ENCODE measurements at regions not wholly inside any gene's neighbourhood (a gene's known extent, or its start where the extent isn't known, plus 50 kb on each side); places are given as distances from the start of the nearest gene placed in this dataset.
A peak's percentile ranks its signal among the peaks of the same experiment; 100 is the strongest.
"Not testable (repeated sequence)": the region's sequence is repeated elsewhere in the genome, so short reads cannot be mapped to it uniquely, and the experiment has no call there.

DNA sequence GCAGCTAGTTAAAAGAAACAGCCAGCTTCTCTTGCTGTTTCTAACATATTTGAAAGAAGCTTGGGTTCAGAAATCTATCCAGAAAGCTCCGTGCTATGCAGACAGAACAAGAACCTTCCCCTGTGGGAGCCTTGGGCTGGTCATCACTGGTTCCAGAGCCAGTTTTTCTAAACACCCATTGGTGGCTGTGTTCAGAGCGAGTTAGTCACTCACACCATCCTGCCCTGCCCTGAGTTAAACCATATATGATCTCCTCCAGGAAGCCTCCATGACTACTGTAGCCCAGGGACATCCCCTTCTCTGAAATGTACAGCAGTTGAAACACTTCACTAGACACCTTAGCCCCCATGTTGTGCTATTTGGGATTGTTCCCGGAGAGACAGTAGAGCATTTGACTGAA lies 200.8 kb upstream of the SGCG start:
- no peak for DNase-seq (ENCODE audit: low read depth)

DNA sequence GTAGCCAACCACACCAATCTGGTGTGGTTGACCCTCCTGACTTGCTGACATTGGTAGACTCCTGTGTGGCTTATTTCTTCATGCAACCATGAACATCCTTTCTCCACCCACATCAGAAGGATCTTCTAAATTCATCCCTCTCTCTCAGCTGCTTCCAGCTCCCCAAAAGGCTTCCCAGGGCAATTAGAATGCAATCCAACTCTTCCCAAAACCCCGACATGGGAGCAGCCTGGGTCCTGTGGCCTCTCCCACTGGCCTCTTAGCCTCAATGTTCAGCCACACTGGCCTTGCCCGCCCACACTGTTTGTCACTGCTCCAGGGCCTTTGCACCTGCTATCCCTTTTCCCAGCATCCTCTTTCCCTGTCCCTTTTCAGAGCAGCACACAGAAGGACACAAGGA lies 199.8 kb upstream of the SGCG start:
- no peak for DNase-seq (ENCODE audit: low read depth)

DNA sequence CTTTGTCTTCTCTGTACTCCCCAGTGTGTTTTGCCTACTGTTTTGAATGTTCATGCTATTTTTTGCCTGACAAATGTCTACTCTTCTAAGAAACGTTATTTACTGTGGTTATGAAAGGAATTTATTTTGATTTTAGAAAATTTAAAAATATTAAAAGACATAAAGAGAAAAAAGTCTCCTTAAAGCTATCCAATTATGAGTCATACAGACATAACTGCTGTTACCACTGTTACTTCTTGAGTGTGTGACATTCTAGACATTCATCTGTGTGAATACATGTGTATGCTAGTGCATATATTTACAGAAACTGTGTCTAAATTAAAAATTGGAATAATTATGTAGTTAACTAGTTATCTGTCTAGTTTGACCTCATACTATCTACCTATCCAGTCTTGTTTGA lies 187.6 kb upstream of the SGCG start:
- no peak for DNase-seq (ENCODE audit: low read depth)

DNA sequence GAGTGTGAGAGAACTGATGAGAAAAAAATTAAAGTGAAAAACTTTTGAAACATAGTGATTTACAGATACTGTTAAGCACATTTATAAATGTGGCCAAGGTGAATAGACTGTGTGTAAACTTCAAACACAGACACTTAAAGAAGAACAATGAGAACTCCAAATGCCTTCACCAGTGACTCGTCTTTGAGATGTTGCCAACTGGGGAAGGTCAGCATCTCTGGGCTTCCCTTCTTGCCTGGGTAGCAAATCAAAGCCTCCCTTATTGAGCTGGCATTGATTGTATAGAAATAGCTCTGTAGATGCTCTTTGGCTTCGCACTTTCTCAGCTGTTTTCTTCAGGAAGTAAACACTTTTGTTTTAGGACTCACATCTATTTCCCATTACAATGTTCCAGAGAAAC lies 177.3 kb upstream of the SGCG start:
- no peak for DNase-seq (ENCODE audit: low read depth)

DNA sequence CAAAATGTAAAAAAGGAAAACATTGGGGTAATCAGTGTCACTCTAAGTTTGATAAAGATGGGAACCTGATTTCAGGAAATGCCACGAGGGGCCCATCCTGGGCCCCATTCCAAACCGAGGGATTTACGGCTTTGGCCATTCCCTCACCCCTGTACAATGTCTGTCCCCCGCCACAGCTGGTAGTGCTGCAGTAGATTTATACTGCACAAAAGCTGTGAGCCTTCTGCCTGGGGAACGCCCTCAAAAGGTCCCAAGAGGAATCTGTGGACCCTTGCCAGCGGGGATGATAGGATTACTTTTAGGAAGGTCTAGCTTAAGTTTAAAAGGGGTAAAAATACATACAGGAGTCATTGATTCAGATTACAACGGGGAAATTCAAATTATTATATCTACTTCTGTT lies 173.4 kb upstream of the SGCG start:
- DNase-seq (ENCODE audit: low read depth), result no peak

DNA sequence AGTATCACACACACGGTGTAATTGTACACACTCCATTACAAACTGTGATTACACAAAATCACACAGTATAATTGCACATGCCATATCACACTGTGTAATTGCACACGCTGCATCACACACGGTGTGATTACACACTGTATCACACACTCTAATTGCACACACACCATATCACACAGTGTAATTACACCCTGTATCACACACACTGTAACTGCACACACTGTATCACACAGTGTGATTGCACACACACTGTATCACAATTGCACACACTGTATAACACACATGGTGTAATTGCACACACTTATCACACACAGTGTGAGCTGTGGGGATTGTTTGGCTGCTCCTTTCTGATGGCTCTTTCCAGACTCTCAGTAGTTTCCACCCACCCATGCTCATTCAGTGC lies 162.6 kb upstream of the SGCG start:
- DNase-seq (ENCODE audit: low read depth), result no peak

DNA sequence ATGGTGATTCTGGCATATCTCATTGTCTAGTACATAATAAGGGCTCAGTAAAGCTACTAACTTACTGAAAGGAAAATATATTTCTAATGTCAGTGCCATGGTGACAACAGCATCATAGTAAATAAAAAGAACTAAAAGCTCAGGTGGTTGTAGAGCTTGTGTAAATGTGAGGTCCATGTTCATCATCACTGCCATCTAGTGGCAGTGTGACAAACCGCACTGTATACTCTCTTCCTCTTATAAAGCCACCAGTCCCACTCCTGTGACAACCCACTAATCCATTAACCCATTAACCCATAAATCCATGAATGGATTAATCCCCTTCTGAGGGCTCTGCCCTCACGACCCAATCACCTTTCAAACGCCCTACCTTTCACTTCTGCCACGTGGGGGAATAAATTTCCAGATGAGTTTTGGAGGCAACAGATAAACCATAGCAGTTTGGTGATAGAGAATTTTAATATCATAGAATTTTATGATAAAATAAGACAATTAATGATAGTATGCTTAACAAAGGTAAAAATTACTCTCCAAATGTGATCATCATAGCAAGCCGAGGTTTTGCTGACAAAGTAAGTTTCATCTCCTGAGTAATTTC lies 160.4 kb upstream of the SGCG start:
- DNase-seq (ENCODE audit: low read depth), result peak; percentile 25

DNA sequence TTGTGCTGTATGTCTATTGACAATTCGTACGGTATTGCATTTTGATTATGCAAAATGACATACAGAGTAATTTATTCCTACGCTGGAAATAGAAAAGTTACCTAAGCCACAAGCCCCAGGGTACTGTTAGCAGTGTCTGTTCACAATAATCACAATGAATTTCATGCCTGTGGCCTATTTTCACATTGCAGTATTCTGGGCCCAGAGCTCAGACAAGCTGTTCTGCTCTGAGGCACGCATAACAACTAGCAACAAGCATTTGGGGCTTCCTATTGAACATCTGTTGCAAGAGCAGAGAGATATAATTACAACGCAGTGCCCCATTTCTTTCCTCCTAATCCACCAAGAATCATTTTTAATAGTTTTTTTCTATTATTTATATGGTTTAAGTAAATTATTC lies 158.9 kb upstream of the SGCG start:
- DNase-seq (ENCODE audit: low read depth), result no peak

DNA sequence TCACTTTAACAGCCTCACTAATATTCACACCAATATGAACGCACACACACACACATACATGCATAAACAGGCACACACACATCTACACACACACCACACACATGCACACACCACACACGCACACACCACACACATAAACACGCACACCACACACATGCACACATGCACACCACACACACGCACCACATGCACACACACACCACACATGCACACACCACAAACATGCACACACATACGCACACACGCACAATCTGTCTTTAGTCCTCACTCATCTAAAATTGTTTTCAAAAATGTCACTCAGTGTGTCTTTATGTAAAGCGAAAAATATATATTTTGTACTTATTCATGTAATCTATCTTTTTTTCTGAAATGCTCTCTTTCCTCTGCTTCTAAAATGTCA lies 158.1 kb upstream of the SGCG start:
- no peak for DNase-seq (ENCODE audit: low read depth)

DNA sequence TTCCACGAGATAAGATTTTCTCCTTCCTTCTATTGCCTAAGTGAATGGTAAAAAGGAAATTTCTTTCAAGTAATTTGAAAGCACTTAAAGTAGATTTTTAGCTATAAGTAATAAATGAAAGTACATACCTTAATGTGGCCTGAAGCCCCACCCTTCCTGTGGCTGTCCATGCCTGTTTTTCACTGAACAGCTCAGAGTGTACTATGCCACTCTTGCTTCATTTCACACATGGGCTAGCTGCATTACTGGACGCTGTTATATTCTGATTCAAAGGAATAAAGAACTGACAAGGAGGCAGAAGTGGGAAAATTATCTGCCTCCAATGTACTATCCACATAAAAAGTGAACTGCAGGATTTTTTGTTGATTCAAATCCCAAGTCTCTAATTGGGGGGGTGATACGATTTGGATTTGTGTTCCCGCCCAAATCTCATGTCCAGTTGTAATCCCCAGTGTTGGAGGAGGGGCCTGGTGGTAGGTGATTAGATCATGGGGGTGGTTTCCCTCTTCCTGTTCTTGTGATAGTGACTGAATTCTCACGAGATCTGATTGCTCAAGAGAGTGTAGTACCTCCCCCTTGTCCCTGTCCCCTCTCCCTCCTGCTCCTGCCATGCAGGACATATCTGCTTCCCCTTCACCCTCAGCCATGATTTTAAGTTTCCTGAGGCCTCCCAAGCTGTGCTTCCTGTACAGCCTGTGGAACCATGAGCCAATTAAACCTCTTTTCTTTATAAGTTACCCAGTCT lies 154.7 kb upstream of the SGCG start:
- DNase-seq (ENCODE audit: low read depth), result no peak

DNA sequence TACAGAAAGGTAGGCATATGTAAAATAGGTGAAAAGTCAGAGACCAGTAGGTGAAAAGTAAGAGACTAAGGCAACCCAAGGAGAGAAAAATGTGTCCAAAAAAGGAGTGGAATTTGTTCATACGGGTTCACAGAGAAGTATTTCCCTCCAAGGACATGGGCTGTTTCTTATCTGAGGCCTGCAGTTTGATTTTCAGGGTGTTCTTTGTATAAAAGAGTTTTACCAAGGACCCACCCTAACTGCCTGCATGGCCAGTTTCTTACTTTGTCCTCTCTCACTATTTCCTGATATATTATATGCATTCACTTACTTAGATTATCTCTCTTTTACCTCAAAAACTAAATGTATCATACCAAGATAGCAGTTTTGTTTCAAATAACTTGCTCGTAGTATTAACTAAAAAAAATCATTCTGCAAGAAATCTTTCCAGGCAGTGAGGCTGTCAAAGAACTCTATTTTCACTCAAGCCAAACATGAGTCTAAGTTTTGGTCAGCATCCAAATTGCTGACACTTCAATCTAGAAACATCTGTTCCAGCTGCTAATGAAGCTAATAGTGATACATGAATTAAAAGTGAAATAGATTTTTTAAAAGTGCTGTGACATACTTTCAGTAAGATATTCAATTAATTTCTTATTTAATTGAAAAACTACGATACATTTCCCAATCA lies 141.4 kb upstream of the SGCG start:
- no peak for DNase-seq (ENCODE audit: low read depth)

DNA sequence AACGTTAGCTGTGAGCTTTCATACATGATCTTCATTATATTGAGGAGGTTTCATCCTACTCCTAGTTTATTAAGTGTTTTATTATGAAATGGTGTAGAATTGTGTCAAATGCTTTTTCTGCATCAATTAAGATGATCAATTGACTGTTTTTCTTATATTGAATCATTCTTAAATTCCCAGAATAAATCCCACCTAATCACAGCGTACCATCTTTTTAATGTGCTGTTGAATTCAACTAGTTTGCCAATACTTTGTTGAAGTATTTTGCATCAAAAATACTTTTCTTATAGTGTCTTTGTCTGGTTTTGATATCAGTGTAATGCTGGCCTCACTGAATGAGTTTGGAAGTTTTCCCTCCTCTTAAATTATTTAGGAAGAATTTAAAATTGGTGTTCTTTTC lies 138.6 kb upstream of the SGCG start:
- no peak for DNase-seq (ENCODE audit: low read depth)

DNA sequence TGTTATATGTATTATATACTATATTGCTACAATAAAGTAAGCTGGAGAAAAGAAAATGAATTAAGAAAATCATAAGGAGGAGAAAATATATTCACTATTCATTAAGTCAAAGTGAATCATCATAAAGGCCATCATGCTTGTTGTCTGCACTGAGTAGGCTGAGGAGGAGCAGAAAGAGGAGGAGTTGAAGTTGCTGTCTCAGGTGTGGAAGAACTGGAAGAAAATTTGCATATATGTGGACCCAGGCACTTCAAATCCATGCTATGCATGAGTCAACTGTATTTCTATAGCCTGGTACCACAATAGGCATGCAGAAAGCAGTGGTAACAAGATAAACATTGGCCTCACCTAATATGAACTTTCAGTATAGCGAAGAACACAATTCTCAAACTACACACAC lies 135.9 kb upstream of the SGCG start:
- DNase-seq (ENCODE audit: low read depth), result no peak

DNA sequence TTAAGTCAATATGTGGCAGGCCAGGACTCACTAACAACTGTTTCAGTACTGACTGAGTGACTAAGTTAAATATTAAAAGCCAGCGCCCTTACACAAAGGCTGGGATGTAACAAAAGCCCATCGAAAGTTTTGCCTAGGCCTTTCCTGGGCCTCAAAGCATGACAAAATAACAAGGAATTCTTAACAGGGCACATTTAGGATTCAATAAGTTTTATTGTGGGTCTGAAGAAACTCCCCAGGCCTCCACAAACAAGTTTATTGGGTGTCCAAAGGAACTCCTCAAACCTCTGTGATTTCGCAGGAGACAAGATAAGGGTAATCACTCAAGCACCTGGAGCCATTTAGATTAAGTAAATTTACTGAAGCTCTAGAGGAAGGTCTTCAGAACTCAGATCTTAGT lies 130.7 kb upstream of the SGCG start:
- DNase-seq (ENCODE audit: low read depth), result no peak

DNA sequence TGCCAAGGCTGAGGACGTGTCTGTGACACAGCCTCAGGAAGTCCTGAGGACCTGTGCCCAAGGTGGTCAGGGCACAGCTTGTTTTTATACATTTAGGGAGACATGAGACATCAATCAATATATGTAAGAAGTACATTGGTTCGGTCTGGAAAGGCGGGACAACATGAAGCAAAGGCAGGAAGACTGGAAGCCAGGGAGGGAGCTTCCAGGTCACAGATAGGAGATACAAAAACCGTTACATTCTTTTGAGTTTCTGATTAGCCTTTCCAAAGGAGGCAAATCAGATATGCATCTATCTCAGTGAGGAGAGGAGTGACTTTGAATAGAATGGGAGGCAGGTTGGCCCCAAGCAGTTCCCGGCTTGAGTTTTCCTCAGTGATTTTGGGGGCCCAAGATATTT lies 127.1 kb upstream of the SGCG start:
- not testable (repeated sequence) for DNase-seq (ENCODE audit: low read depth)

DNA sequence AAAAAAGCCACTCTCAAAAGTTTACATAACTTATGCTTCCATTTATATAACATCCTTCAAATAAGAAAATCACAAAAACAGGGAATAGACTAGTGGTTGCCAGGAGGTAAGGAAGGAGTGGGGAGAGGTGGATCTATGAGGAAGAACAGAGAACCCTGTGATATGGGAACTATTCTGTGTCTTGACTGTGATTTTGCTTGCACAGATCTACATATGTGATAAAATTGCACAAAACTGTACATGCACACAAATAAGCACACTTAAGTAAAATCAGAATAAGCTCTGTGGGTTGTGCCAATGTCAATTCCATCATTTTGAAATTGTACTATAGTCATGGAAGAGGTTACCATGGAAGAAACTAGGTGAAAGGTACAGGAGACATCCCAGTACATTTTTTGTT lies 121.6 kb upstream of the SGCG start:
- DNase-seq (ENCODE audit: low read depth), result no peak

DNA sequence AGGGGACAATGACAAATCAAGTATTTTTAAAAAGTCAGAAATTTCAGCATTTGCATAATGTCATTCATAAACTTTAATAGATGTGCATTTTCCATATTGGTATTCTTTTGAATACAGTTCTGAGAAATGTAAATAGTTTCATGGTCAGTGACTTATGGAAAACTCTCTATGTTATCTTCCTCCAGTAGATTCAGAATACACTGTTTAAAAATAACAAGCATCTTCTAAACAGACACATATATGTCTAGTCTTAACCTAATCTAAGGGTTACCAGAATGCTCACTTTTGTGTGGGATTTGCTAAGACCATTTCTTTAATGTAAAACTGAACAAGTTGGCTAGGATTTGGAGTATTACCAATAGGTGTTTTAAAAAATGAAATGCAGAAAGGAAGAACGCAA lies 119.8 kb upstream of the SGCG start:
- no peak for DNase-seq (ENCODE audit: low read depth)

DNA sequence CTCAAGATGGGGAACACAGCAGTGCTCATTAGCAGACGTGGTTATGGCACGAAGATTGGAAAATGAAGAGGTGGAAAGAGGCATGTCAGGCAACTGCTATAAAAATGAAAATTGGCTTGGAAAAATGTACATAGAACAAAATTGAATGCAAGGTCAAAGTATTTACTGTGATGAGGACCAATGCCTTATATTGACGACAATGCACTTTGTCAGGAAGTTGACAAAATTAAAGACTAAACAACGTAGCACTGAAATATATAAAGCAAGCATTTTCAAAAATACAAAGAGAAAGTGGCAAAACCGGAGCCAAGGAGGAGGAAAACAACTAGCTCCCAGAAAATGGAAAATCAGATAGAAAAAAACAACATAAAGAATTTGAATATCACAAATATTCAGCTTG lies 113.7 kb upstream of the SGCG start:
- no peak for DNase-seq (ENCODE audit: low read depth)

DNA sequence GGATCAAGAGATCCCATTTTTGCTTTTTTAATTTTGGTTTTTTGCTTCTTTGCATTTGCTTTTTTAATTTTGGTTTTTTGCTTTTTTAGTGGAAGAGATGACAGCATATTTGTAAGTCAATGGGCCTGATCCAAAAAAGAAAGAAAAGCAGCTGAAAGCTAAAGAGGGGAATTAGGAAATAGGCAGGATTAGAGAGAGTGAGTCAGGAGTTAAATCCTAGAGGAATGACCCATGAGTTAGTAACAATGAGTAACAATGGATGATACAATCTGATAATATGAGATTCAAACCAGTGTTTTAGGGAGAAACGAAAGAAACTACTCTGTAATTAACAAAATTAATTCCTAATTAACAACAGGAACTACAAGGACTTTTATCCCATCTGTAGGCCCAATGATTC lies 111.2 kb upstream of the SGCG start:
- DNase-seq (ENCODE audit: low read depth), result peak; percentile 66

DNA sequence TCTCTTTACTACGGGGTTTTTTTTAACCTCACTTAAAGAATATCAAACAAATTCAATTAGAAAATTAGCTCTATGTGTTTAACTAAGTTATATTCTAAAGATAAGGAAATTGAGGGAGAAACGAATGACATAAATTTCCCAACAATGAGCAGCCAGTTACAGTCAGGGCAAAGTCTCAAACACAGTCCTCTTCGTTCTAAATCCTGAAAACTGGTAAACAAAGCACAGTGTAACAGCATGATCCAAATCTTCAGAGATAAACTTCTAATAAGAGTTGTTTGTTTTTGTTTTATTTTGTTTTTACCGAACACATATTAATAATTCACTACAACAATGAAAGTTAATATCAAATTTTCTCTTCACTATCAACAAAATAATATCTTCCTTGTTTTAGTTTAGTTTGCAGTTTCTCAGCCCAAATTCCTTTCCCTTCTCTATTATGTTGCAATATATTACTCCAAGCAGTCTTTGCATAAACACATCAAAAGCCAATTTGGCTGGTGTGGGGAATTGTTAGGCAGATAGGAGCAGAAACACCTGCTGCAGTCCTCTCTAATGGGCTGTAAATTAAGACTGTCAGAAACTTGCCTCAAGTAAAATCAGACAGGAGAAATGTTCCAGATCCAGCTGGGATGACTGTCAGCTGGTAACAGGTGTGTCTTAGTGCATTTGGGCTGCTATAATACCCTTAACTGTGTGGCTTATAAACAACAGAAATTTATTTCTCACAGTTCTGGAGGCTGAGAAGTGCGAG lies 106.5 kb upstream of the SGCG start:
- no peak for DNase-seq (ENCODE audit: low read depth)

DNA sequence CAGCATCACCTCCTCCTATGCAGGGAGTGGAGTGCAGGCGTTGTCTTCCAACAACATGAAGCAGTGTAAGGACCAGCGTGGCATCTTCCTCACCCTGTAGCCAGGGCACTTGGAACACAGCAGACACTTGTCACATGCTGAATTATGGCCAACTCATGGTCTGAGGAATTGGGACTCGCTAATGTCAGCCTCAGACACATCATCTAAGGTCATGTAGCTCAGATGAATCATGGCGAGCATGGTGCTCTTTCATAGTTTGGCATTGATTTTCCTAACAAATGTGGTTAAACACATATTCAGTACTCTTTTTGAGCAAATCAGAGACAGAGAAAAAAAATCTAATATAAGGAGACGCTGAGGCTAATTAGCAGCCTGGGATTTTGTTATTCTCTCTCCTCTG lies 99.6 kb upstream of the SGCG start:
- DNase-seq (ENCODE audit: low read depth), result peak; percentile 9

DNA sequence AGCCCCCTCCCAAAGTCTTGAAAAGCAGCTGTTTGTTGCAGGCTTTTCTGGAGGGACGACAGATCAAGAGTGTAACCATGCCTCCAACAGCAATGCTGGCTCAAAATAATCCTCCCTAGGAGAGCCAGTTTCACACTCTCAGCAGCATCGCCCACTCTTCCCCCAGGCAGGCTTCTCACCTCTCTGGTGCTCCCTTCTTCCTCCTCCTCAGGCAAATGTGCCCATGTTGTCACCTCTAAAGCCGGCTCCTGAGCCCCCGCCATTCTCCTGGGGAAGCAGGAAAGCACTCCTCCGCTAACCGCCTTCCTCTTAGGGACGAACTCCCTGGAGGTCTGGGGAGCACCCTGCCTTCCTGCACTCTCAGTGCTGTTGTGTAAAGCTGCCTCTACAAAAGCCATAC lies 98.9 kb upstream of the SGCG start:
- DNase-seq (ENCODE audit: low read depth), result no peak

Measured in GM04504 (cell line).